Natural killer cell (primary cell): ENCODE measurements at regions not wholly inside any gene's neighbourhood (a gene's known extent, or its start where the extent isn't known, plus 50 kb on each side); places are given as distances from the start of the nearest gene placed in this dataset.

Experiments used
- ATAC-seq, 3 donors: fragments of 150-1000 bp in 2 of 3; fragments of 200-7000 bp in 1 of 3; cut with Tn5 transposase; 1 replicate in 1 of 3; 2 replicates in 2 of 3; pipeline ENCODE4 v1.10.0; 2021; ENCODE audit warnings: mild to moderate bottlenecking in 2 of 3, moderate library complexity in 2 of 3
- DNase-seq, 2 donors: peaks; one replicate each; pipeline versions ENCODE4 v3.0.0 to v3.0.0-alpha.2; 2013 to 2021; ENCODE audit warnings: mixed read lengths in 1 of 2
- H3K27ac ChIP-seq: one replicate; pipeline ENCODE4 v1.5.1; 2013; ENCODE audit warnings: mild to moderate bottlenecking, low read length
- H3K27me3 ChIP-seq: one replicate; pipeline ENCODE4 v1.6.1; 2013; ENCODE audit warnings: low read length; ENCODE audit not compliant: control insufficient read depth, insufficient read depth
- H3K36me3 ChIP-seq: one replicate; pipeline ENCODE4 v1.6.1; 2013; ENCODE audit warnings: low read length; ENCODE audit not compliant: control insufficient read depth, insufficient read depth
- H3K4me1 ChIP-seq: one replicate; pipeline ENCODE4 v1.6.1; 2013; ENCODE audit warnings: low read length; ENCODE audit not compliant: control insufficient read depth, insufficient read depth
- H3K4me3 ChIP-seq: one replicate; pipeline ENCODE4 v1.5.1; 2013; ENCODE audit warnings: low read length
- H3K9me3 ChIP-seq: one replicate; pipeline ENCODE4 v1.6.1; 2013; ENCODE audit warnings: low read length; ENCODE audit not compliant: control insufficient read depth, insufficient read depth
- H3K27ac Mint-ChIP-seq, 2 donors: one replicate each; pipeline ENCODE4 v1.8.0; 2022; ENCODE audit warnings: mild to moderate bottlenecking in 2 of 2, mixed read lengths in 2 of 2, moderate library complexity in 1 of 2
- H3K27me3 Mint-ChIP-seq, 2 donors: one replicate each; pipeline ENCODE4 v1.8.0; 2022; ENCODE audit warnings: low read depth in 2 of 2, mixed read lengths in 2 of 2
- H3K36me3 Mint-ChIP-seq: one replicate; pipeline ENCODE4 v1.8.0; 2022; ENCODE audit warnings: mixed read lengths
- H3K4me1 Mint-ChIP-seq, 2 donors: one replicate each; pipeline ENCODE4 v1.8.0; 2022; ENCODE audit warnings: mixed read lengths in 2 of 2
- H3K4me3 Mint-ChIP-seq: one replicate; pipeline ENCODE4 v1.8.0; 2022; ENCODE audit warnings: mild to moderate bottlenecking, moderate library complexity, mixed read lengths
- H3K9me3 Mint-ChIP-seq, 2 donors: one replicate each; pipeline ENCODE4 v1.8.0; 2022; ENCODE audit warnings: mixed read lengths in 2 of 2
- WGBS: methylation state at CpG from one replicate; pipeline ENCODE4 v1.1.7; 2013; ENCODE audit warnings: missing lambda C conversion rate; ENCODE audit not compliant: insufficient coverage; 5-methylcytosine and 5-hydroxymethylcytosine counted together
- intact Hi-C: fragments of 100-400 bp; cut with micrococcal nuclease; formaldehyde crosslinking; loops from one replicate; pipeline ENCODE4 v1.14.2; 2022
- TF ChIP-seq, protein P1 (sequence below): fragments of 200-600 bp; IDR thresholded peaks from one replicate; pipeline ENCODE4 v1.8.0; 2022; ENCODE audit warnings: antibody characterized with exemption

DNA sequence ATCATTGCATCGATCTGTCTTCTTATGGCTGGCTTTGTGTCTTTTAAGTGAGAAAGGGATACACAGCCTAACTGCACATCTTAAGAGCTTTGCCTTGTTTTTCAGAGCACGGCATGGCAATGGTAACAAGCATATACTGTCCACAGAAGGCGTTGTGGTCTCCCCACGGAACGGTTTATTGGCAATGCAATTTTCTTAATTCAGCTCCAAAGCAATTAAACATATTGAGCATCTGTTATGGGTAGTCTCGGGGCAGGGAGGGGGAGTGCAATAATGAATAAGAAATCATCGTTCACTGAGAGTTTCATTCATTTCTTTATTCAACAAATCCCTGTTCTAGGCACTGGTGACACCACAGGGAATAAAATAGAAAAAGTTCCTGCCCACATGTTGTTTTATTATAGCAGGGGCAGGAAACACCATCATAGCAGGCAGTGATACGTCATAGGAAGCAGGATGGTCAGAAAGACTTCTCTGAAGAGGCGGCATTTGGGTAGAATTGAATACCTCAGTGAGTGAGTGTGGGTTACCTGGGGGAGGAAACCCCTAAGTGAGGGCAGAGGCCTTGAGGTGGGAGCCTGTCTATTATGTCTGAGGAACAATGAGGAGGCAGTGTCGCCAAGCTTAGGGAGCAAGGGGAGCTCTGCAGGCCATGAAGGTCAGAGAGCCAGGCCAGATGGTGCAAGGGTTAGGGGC lies 185.7 kb upstream of the KL start:
- Histone ChIP-seq H3K36me3 (no peaks in the 10 kb centered on the region), H3K4me1 (no peaks in the 10 kb centered on the region), H3K27me3 (no peaks in the 10 kb centered on the region), H3K27ac (no peak overlapping the region), H3K4me3 (no peak overlapping the region), H3K9me3 (no peaks in the 10 kb centered on the region)
- peaks cover 0 to 16% of the 10 kb centered on the region in 2 donors for H3K27me3 Mint-ChIP-seq
- DNase-seq (no peak), ATAC-seq (no peak)
- intact Hi-C loops = no loop called here
- H3K27ac Mint-ChIP-seq = no peak overlapping the region
- H3K36me3 Mint-ChIP-seq = peaks cover 8% of the 10 kb centered on the region
- 90% methylated on average over 9 of the region's 10 CpGs for WGBS
- no peaks in the 10 kb centered on the region for H3K4me1 Mint-ChIP-seq
- H3K9me3 Mint-ChIP-seq = peaks cover 0 to 10% of the 10 kb centered on the region in 2 donors
- TF ChIP-seq, protein P1, sequence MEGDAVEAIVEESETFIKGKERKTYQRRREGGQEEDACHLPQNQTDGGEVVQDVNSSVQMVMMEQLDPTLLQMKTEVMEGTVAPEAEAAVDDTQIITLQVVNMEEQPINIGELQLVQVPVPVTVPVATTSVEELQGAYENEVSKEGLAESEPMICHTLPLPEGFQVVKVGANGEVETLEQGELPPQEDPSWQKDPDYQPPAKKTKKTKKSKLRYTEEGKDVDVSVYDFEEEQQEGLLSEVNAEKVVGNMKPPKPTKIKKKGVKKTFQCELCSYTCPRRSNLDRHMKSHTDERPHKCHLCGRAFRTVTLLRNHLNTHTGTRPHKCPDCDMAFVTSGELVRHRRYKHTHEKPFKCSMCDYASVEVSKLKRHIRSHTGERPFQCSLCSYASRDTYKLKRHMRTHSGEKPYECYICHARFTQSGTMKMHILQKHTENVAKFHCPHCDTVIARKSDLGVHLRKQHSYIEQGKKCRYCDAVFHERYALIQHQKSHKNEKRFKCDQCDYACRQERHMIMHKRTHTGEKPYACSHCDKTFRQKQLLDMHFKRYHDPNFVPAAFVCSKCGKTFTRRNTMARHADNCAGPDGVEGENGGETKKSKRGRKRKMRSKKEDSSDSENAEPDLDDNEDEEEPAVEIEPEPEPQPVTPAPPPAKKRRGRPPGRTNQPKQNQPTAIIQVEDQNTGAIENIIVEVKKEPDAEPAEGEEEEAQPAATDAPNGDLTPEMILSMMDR = no peak
- no peak overlapping the region for H3K4me3 Mint-ChIP-seq

DNA sequence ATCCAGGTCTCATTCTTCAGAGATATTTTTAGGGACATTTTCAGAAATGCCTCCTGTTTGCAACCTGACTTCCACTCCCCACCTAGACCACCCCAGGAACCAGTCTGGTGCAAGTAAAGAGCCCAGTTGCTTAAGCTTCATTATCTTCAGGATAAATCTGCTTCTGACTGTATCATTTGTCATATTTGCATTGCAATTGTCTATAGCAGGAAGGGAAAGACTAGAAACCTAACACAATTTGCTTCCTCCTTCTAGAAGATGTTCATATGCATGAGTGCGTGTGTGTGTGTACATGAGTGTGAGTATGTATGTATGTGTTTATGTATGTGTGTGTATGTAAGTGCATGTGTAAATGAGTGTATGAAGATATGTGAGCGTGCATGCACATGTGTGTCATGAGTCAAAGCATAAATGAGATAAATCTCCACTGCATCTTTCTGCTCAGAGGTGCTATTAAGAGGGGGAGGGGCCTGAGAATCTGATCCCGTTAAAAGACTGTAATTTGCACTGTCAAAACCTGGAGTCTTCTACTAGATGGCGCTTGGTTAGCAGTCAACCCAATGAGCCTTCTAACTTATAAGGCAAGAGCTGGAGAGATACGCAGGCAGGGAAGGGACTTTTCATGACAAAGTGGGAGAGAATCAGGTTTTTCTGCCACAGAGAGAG lies 178.8 kb upstream of the KL start:
- no peak overlapping the region for H3K4me3 ChIP-seq
- 81% methylated on average over 5 of the region's 5 CpGs for whole genome bisulfite sequencing
- Mint-ChIP-seq H3K9me3 (peaks cover 3 to 10% of the 10 kb centered on the region in 2 donors), H3K4me3 (no peak overlapping the region), H3K36me3 (peaks cover 8% of the 10 kb centered on the region), H3K4me1 (no peaks in the 10 kb centered on the region), H3K27ac (no peak overlapping the region), H3K27me3 (peaks cover 7 to 9% of the 10 kb centered on the region in 2 donors)
- intact Hi-C loops = no loop called here
- ATAC-seq (no peak), DNase-seq (no peak)
- H3K9me3 ChIP-seq = no peaks in the 10 kb centered on the region
- H3K4me1 ChIP-seq = no peaks in the 10 kb centered on the region
- no peak overlapping the region for H3K27ac ChIP-seq
- no peaks in the 10 kb centered on the region for H3K27me3 ChIP-seq
- TF ChIP-seq, protein P1 = no peak
- no peaks in the 10 kb centered on the region for H3K36me3 ChIP-seq

DNA sequence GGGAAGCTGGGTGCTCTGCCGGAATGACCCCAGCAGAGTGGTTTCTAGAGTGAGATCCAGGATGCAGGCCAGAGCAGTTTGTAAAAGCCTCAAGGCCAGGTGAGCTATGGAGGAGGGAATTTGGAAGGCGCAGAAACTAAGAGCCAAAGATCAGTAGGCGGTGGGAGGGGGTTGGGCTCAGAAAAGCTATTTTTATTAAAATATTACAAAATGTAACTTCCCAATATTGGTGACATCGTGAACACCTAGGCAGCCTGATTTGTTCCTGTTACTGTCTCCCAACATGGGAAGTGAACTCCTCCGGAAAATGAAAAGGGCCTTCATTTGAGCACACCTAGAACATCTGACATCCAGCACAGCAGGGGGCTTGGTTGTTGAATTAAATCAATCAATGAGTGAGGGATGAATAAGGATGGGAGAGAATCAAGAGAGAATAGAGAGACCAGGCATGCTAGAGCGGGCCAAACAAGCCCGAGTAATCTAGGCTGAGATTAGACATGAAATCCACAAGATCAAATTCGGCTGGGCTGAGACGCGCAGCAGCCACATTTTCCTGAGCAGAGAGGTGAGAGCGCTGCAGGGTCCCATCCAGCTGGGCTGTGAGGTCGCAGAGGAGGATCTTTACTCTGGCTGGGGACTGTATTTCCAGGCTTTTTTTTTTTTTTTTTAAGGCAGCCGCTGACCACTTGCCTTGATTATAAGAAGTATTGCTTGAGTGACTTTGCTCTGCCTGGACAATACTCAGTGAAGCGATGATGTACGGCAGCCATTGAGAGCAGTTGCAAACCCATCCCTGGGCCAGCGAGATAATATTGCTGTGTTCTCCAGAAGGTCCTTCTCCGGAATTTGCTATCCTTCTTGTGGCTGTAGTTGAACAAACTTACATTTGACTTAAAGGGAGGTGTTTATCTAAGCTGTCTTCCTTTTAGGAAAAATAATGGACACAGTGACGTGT lies 178.0 kb upstream of the KL start:
- intact Hi-C loops = no loop called here
- Histone ChIP-seq H3K27me3 (no peaks in the 10 kb centered on the region), H3K36me3 (no peaks in the 10 kb centered on the region), H3K4me3 (no peak overlapping the region), H3K4me1 (no peaks in the 10 kb centered on the region), H3K27ac (no peak overlapping the region), H3K9me3 (no peaks in the 10 kb centered on the region)
- ATAC-seq = no peak
- H3K4me1 Mint-ChIP-seq = no peaks in the 10 kb centered on the region
- DNase-seq = no peak
- peaks cover 3 to 7% of the 10 kb centered on the region in 2 donors for H3K9me3 Mint-ChIP-seq
- H3K27ac Mint-ChIP-seq = no peak overlapping the region
- no peak overlapping the region for H3K4me3 Mint-ChIP-seq
- 92% methylated on average over 16 of the region's 18 CpGs for WGBS
- H3K27me3 Mint-ChIP-seq = peaks cover 7 to 9% of the 10 kb centered on the region in 2 donors
- peaks cover 8% of the 10 kb centered on the region for H3K36me3 Mint-ChIP-seq
- TF ChIP-seq, protein P1 = no peak
